ENCODE measurements at regions not wholly inside any gene's neighbourhood (a gene's known extent, or its start where the extent isn't known, plus 50 kb on each side); places are given as distances from the start of the nearest gene placed in this dataset.

- no peak for DNase-seq (ENCODE audit: extremely low read depth in 1 of 4, low spot score in 3 of 4)
- in situ Hi-C loops (cut with MboI) (no loop called here), intact Hi-C loops (cut with micrococcal nuclease) (no loop called here)
- no peak for TF ChIP-seq XRCC4 (IDR thresholded peaks at IDR 0.05; ENCODE audit: extremely low read depth, insufficient read depth, insufficient read length)
- Histone ChIP-seq H3K36me3 (ENCODE audit: control insufficient read depth, insufficient read depth, low read length) (no peaks in the 10 kb centered on the region), H3K4me2 (ENCODE audit: insufficient read depth, low read length) (no peak overlapping the region), H3K4me3 (no peak overlapping the region), H3K9me1 (ENCODE audit: control insufficient read depth, insufficient read depth, low read length) (no peaks in the 10 kb centered on the region), H3K27ac (ENCODE audit: extremely low read depth, low read depth, low read length) (no peak overlapping the region), H3K9ac (ENCODE audit: insufficient read depth in 1 of 2, low read depth in 2 of 2, low read length in 2 of 2) (no peak overlapping the region), H3K9me3 (replicated peaks; ENCODE audit: control insufficient read depth, insufficient read depth, low read depth, low read length) (no peaks in the 10 kb centered on the region), H3K79me2 (ENCODE audit: control insufficient read depth, insufficient read depth, low read length) (no peaks in the 10 kb centered on the region), H3K4me1 (replicated peaks in 1 of 2; ENCODE audit: control insufficient read depth in 2 of 2, insufficient read depth in 2 of 2, low read length in 2 of 2) (no peaks in the 10 kb centered on the region), H3K27me3 (ENCODE audit: control insufficient read depth in 2 of 2, insufficient read depth in 2 of 2, low read length in 2 of 2) (peaks cover 11 to 40% of the 10 kb centered on the region in 2 experiments; a peak in 4 of 5 replicates), H2AFZ (ENCODE audit: low read depth, low read length) (no peak overlapping the region), H4K20me1 (replicated peaks; ENCODE audit: control insufficient read depth, insufficient read depth, low read length) (peaks cover 2% of the 10 kb centered on the region; the same call in 1 of the 2 replicates)
- FAIRE-seq, result no peak
- 8% methylated on average over 5 of the region's 6 CpGs for WGBS (ENCODE audit: insufficient coverage, low coverage, missing lambda C conversion rate)
- BruUV-seq (replicated peaks), result no TSS peak
- POLR2A ChIA-PET, result no interaction called here
- ATAC-seq, result no peak
- CTCF ChIA-PET (ENCODE audit: low intra/inter-chr PET ratio), result no interaction called here
Observed at GRCh38 chr5:3201941-3202340, 393.7 kb upstream of the IRX1 start.

GRCh38 chr5:3201121-3201520, 394.5 kb upstream of the IRX1 start:
- no TSS peak for BruUV-seq (replicated peaks)
- Histone ChIP-seq H3K9me3 (replicated peaks; ENCODE audit: control insufficient read depth, insufficient read depth, low read depth, low read length) (no peaks in the 10 kb centered on the region), H3K4me2 (ENCODE audit: insufficient read depth, low read length) (no peak overlapping the region), H3K9ac (ENCODE audit: insufficient read depth in 1 of 2, low read depth in 2 of 2, low read length in 2 of 2) (no peak overlapping the region), H3K27me3 (ENCODE audit: control insufficient read depth in 2 of 2, insufficient read depth in 2 of 2, low read length in 2 of 2) (peaks cover 12 to 42% of the 10 kb centered on the region in 2 experiments; a peak in 4 of 5 replicates), H3K4me3 (no peak overlapping the region), H3K4me1 (replicated peaks in 1 of 2; ENCODE audit: control insufficient read depth in 2 of 2, insufficient read depth in 2 of 2, low read length in 2 of 2) (no peaks in the 10 kb centered on the region), H3K36me3 (ENCODE audit: control insufficient read depth, insufficient read depth, low read length) (no peaks in the 10 kb centered on the region), H3K27ac (ENCODE audit: extremely low read depth, low read depth, low read length) (no peak overlapping the region), H3K9me1 (ENCODE audit: control insufficient read depth, insufficient read depth, low read length) (no peaks in the 10 kb centered on the region), H4K20me1 (replicated peaks; ENCODE audit: control insufficient read depth, insufficient read depth, low read length) (peaks cover 2% of the 10 kb centered on the region; the same call in 1 of the 2 replicates), H2AFZ (ENCODE audit: low read depth, low read length) (no peak overlapping the region), H3K79me2 (ENCODE audit: control insufficient read depth, insufficient read depth, low read length) (no peaks in the 10 kb centered on the region)
- DNase-seq (ENCODE audit: extremely low read depth in 1 of 4, low spot score in 3 of 4) (no peak), FAIRE-seq (no peak), ATAC-seq (no peak)
- CTCF ChIA-PET (ENCODE audit: low intra/inter-chr PET ratio), result no interaction called here
- WGBS (ENCODE audit: insufficient coverage, low coverage, missing lambda C conversion rate), result 1% methylated on average over 8 of the region's 8 CpGs
- intact Hi-C loops (cut with micrococcal nuclease) (no loop called here), in situ Hi-C loops (cut with MboI) (no loop called here)
- POLR2A ChIA-PET, result no interaction called here
- no peak for TF ChIP-seq ZNF583 (CRISPR knock-in tag; IDR thresholded peaks at IDR 0.05)
- TF ChIP-seq ZNF3 (CRISPR knock-in tag; IDR thresholded peaks at IDR 0.05), result no peak
- TF ChIP-seq ERF (CRISPR knock-in tag; IDR thresholded peaks at IDR 0.05), result no peak
- TF ChIP-seq, protein P1, sequence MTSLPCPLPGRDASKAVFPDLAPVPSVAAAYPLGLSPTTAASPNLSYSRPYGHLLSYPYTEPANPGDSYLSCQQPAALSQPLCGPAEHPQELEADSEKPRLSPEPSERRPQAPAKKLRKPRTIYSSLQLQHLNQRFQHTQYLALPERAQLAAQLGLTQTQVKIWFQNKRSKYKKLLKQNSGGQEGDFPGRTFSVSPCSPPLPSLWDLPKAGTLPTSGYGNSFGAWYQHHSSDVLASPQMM (CRISPR knock-in tag; IDR thresholded peaks at IDR 0.05), result no peak
- TF ChIP-seq ZNF146 (CRISPR knock-in tag; IDR thresholded peaks at IDR 0.05; ENCODE audit: unreplicated experiment), result no peak
- TF ChIP-seq NFYB (IDR thresholded peaks at IDR 0.05; ENCODE audit: extremely low read depth, insufficient read length), result no peak
- no peak for TF ChIP-seq CBFA2T2 (conservative IDR thresholded peaks at IDR 0.05)
- TF ChIP-seq TCF7L2 (IDR thresholded peaks at IDR 0.05; ENCODE audit: low read depth, low read length), result no peak
- TF ChIP-seq SIN3A (IDR thresholded peaks at IDR 0.05; ENCODE audit: borderline replicate concordance in 2 of 2, control insufficient read depth in 1 of 2, low read depth in 2 of 2, low read length in 2 of 2), result no peak
- TF ChIP-seq KHSRP (IDR thresholded peaks at IDR 0.05), result no peak
- no peak for TF ChIP-seq FOXP1 (CRISPR knock-in tag; IDR thresholded peaks at IDR 0.05)
- no peak for TF ChIP-seq MAFF (IDR thresholded peaks at IDR 0.05; ENCODE audit: low read length)
- no peak for TF ChIP-seq SAFB2 (IDR thresholded peaks at IDR 0.05; ENCODE audit: borderline replicate concordance, low read depth, low read length, severe bottlenecking)
- TF ChIP-seq ZBTB7A (IDR thresholded peaks at IDR 0.05; ENCODE audit: borderline replicate concordance, control insufficient read depth, low read depth, low read length), result no peak
- no peak for TF ChIP-seq BRCA1 (IDR thresholded peaks at IDR 0.05)
- TF ChIP-seq BRCA1 (CRISPR knock-in tag; IDR thresholded peaks at IDR 0.05), result no peak
- no peak for TF ChIP-seq ZNF644 (tag; IDR thresholded peaks at IDR 0.05; ENCODE audit: low read depth)
